OCI-LY7 (cell line): ENCODE measurements at regions not wholly inside any gene's neighbourhood (a gene's known extent, or its start where the extent isn't known, plus 50 kb on each side); places are given as distances from the start of the nearest gene placed in this dataset.

Experiments
- EZH2phosphoT487 ChIP-seq: fragments of 200-600 bp; sonication (generic); IDR thresholded peaks from 2 replicates; pipeline ENCODE4 v1.6.1; 2018; ENCODE audit warnings: low read depth, borderline replicate concordance, mild to moderate bottlenecking, mixed run types, antibody characterized with exemption, low read length, moderate library complexity, mixed read lengths
- TF ChIP-seq, protein P1 (sequence below): fragments of 200-600 bp; sonication (generic); conservative IDR thresholded peaks from 2 replicates; pipeline ENCODE4 v1.5.1; 2014; ENCODE audit warnings: mild to moderate bottlenecking, antibody characterized with exemption, low read length, moderate library complexity, mixed read lengths

DNA sequence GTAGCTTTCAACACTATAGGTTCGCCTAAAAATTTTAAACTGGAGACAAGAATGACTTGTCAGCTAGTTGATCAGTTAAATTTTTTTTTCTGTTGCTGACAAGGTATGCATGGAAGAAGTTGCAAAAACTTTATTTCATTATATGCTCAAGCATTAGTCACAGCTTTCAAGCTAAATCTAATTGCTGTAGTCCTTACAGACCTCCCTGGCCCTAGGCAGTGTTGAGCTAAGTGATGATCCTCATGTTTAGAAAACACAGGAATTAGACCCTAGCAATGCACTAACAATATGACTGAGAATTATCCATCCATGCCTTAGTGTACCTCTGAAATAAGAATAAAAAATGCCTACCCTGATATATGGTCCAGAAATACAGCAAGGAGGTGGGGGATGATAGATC, 253.4 kb downstream of the SP3 start:
- TF ChIP-seq, protein P1, sequence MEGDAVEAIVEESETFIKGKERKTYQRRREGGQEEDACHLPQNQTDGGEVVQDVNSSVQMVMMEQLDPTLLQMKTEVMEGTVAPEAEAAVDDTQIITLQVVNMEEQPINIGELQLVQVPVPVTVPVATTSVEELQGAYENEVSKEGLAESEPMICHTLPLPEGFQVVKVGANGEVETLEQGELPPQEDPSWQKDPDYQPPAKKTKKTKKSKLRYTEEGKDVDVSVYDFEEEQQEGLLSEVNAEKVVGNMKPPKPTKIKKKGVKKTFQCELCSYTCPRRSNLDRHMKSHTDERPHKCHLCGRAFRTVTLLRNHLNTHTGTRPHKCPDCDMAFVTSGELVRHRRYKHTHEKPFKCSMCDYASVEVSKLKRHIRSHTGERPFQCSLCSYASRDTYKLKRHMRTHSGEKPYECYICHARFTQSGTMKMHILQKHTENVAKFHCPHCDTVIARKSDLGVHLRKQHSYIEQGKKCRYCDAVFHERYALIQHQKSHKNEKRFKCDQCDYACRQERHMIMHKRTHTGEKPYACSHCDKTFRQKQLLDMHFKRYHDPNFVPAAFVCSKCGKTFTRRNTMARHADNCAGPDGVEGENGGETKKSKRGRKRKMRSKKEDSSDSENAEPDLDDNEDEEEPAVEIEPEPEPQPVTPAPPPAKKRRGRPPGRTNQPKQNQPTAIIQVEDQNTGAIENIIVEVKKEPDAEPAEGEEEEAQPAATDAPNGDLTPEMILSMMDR: no peak
- TF ChIP-seq EZH2phosphoT487: no peak
